Femur (tissue), 1 donor: ENCODE measurements at regions not wholly inside any gene's neighbourhood (a gene's known extent, or its start where the extent isn't known, plus 50 kb on each side); places are given as distances from the start of the nearest gene placed in this dataset.

ENCODE experiments used
- DNase-seq: peaks from one replicate; pipeline ENCODE4 v3.0.0-alpha.2; 2017

DNA sequence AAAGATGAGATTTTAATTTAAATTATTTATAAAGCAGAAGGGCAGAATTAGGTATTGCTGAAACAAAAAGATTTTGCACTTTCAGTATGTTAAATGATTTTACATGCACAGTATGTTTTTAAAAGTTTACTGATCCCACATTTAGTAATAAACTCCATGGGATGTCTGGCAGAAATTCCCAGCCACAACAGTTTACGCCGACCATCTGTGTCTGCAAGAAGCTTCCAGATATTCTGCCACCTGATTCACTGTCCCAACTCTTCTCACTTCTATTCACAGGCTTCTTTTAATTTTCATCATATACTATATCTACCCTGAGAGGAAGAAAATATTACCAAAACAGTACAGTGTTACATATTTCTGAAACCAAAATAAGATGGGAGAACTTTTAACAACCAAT lies 115.8 kb upstream of the IQCM start:
- DNase-seq, result no peak

DNA sequence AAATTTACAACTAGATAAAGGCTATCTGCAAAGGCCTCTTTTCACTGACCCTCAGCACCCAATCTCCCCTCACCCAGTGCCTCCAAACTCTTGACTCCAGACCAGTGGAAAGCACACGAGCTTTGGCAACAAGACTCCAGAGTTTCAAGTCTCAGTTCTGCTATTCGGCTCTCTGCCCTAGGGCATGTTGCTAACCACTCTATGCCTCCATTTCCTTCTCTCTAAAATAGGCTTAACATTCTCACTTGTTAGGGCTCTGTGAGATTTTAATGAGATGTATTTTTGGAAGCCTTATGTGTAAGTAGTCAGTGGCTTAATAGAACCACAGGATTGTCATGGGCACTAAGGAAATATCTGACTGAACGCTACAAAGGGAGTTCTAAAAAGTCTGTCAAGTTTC lies 116.5 kb upstream of the IQCM start:
- no peak for DNase-seq

DNA sequence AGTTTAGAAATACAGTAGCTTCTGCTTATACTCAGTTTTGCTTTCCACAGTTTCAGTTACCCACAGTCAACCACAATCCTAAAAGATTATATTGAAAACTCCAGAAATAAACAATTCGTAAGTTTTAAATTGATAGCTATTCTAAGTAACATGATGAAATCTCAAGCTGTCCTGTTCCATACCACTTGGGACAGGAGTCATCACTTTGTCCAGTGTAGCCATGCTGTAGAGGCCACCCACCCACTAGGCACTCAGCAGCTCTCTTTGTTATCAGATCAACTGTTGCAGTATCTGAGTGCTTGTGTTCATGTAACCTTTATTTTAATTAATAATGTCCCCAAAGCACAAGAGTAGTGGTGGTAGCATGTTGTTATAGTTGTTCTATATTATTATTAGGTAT lies 117.5 kb upstream of the IQCM start:
- no peak for DNase-seq

DNA sequence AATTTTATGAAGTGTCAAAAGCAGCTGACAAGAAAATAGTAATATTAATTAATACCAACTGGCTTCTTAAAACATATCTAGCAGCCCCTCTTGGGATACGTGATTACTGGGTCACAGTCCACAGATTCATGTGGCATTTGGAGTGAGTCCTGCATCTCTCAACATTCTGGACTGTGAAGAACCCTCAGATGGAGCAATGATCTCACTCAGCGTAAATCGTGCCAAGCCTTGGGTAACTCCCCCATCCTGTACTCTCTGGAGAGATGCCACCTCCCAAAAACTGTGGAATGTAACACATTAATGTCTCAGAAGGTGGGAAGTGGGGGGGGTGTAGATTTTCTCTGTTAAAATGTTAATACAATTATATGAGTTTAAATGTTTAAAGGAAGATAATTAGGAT lies 118.2 kb upstream of the IQCM start:
- no peak for DNase-seq

DNA sequence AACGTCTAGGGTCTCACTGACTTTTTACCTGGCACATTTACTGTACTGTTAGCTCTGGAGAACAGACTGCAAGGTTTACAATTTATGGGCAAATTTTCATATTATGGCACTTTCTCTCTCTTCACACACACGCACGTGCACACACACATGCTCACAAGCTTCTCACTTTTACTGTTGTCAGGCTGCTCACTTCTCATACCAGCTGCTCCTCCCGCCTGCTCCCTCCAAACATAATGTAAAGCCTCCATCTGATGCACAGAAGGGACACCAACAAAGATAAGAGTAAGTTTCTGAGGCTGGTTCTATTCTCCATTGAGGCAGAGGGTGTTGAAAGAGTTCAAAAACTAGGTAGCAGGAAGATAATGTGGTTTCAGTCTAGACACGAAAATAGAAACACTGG lies 128.9 kb upstream of the DCLK2 start:
- DNase-seq, result no peak

DNA sequence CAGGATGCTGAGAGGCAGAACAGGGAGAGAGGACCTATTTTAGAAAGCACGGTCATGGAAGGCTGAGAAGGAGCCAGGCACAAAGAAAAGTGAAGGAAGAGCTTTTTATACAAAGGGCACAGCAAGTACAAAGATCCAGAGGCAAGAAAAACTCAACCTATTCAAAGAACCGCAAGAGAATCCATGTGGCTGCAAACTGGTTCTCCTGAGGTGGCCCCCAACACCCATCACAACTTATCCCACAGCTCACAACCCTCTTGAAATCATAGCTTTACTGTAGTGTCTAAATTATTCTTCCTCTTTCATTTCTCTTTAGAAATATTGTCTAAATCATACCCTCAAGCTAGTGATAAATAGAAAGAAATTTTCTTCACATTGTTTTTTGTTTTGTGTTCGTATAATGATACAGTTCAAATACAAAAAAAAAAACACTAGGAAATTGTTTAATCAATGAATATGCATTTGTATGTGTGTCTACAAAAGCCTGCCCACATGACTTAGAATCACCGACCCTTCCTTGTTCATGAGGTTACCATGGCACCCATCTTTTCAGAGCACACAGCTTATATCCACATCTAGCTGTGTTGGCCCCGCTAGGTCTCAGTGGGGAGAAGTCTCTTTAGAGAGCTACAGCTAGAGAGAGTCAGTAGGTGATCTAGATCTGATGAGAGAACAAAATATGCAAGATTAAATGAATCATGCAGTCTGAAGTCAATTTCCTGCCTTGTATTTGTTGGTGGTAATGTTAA lies 126.9 kb upstream of the DCLK2 start:
- no peak for DNase-seq

DNA sequence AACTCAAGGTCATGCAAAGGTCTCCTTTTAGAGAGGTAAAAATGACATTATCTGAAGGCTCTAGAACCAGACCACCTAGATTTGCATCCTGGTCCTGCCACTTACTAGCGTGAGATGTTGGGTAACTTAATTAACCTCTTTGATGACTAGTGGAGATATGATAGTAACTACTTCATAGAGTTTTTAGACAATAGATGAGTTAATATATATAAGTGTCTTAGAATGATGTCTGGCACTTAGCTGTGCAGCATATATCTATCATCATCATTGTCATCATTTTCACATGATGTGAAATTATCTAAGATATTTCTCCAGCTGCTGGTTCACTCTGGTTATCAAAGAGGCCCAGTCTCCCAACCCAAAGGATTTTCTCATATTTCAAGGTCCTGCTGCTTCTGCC lies 126.1 kb upstream of the DCLK2 start:
- no peak for DNase-seq

DNA sequence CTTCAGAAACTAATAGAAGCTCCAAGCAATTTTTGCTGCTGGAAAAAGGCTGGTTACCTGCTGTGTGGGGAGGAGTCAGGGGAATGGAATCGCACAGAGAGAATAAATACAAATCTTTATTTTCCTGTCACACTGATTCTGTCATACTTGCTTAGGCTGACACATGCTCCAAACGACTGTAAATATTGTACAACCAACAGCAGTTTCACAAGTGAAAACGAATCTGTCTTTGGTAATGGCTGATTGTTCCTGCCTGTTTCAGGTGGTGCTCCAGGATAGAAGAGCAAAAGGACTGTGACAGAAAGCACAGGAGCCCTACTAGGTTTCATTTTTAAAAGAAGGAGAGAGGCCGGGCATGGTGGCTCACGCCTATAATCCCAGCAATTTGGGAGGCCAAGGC lies 125.5 kb upstream of the DCLK2 start:
- no peak for DNase-seq

DNA sequence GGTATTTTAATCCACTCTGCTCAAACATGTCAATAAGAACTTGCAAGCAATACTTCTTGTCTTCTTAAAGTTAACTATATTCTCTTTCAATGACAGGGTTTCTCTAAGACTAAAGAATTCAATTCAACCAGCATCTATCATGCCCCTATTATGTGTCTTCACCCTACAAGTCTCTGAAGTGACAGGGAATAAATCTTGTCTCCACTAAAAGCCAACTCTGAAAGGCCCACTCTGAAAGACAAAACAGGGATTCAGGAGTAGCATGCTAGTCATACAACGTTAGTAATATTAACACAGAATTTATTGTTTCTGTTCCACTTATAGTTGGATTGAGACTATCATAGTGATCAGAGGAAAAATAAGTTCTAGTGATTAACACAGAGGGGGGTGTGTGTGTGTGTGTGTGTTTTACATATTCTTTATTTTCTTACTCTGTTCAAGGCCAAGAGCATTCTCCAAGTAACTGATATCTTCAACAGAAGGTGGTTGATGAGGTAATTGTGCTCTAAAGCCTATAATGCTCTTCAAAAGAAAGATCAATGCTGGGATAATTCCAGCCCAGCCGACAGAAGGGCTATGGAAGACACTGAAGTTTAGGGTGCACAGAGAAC lies 122.4 kb upstream of the DCLK2 start:
- DNase-seq, result no peak

DNA sequence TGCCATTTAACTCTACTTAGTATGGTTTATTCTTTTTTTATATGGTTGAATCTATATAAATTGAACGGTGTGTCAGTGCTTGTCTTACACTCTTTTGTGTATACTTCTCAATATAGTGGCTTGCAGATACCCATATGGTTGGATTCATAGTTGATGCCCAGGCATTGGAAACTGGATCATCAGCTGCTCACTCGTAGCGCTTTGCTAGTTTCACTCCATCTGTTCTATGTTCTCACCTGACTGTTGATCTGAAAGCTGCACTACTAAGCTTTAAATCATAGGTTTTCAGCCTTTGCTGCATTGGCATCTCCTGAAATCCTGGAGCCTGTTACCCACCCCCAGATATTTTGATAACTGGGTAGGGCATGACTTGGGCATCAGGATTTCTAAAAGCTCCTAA lies 121.6 kb upstream of the DCLK2 start:
- no peak for DNase-seq

DNA sequence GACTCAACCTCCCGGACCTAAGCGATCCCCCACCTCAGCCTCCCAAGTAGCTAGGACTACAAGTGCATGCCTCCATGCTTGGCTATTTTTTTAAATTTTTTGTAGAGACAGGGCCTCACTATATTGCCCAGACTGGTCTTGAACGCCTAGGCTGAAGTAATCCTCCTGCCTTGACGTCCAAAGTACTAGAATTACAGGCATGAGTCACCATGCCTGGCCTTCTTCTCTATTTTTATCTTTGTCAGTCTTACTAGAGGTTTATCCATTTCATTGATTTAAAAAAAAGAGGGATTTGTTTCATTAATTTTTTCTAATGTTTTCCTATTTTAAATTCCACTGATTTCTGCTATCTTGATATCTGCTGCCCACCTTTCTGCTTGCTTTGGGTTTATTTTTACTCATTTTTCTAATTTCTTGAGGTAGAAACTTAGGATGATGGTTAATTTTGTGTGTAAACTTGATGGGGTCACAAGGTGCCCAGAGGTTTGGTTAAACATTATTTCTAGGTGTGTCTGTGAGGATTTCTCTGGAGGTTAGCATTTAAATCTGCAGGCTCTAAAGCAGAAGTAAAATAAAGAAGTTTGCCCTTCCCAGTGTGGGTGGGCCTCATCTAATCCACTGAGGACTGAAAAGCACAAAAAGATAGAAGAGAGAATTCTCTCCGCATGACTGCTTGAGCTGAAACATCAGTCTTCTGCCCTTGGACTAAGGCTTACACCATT lies 116.2 kb upstream of the DCLK2 start:
- no peak for DNase-seq

DNA sequence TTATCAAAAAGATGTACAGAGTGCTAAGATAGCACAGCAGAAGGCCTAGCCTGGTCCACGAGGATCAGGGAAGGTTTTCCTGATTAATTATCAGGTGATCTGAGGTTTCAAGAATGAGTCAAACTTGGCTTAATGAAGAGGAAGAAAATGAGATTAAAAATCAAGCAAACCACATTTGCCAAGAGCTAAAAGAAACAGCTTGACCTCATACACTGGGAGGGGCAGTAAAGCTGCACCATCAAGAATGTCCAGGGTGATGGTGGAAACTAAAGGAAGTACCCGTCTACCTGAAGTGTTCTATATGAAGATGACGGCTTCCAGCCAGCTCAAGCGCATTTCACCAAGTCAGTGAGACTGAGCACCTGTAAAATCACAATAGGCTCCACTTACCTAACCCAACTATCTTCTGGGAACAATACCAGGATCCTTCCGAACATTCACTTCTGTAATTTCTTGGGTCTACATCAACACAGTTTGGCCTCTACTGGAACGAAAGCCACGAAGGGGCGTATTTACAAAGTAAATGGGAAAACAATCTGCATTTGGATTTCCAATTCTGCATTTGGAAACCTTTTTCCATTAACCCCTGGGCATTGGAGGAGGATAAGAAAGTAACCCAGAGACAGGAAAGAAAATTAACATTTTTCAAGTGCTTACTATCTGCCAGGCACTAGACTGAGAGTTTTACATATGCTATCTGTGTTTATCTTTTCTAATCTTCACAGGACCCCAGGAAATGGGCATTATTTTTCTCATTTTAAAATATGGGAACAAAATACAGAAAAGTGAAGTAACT lies 114.0 kb upstream of the DCLK2 start:
- no peak for DNase-seq

DNA sequence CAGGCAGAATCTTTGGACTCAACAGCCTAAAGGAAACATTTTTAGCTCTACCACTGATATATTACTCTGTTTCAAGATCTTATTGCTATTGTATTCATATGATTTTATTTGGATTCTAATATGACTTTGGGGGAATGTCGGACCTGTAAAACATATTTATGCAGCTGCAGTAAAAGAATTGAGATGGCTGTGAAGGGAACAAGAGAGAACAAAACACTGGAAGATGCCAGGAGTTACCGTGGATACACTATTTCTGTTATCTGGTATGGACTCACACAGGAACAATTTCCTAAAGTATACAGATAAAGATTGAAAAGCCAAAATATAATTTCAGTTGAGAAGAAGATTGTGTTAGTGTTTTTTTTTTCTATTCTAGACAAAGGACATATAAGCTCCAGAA lies 113.0 kb upstream of the DCLK2 start:
- no peak for DNase-seq

DNA sequence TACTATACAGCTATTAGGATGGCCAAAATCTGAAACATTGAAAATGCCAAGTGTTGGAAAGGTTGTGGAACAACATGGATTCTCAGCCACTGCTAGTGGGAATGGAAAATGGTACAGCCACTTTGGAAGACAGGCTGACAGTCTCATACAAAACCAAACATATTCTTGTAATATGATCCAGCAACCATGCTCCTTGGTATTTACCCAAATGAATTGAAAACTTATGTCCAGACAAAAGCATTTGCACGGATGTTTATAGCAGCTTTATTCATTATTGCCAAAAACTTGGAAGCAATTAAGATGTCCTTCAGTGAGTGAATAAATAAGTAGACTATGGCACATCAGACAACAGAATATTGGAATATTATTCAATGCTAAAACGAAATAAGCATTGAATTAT lies 105.8 kb upstream of the DCLK2 start:
- DNase-seq, result no peak

DNA sequence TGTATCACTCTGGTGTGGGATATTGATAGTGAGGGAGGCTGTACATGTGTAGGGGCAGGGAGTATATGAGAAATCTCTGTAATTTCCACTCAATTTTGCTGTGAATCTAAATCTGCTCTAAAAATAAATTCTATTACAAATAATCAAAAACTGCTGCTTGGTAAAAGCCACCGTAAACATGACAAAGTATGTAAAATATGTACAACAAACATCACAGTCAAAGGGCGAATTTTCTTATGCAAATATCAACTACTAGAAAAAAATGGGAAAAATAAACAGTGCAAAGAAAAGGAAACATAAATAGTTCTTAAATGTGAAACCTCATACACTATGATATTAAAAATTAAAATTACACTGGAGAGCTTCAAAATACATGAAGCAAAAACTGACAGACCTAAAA lies 105.1 kb upstream of the DCLK2 start:
- no peak for DNase-seq

DNA sequence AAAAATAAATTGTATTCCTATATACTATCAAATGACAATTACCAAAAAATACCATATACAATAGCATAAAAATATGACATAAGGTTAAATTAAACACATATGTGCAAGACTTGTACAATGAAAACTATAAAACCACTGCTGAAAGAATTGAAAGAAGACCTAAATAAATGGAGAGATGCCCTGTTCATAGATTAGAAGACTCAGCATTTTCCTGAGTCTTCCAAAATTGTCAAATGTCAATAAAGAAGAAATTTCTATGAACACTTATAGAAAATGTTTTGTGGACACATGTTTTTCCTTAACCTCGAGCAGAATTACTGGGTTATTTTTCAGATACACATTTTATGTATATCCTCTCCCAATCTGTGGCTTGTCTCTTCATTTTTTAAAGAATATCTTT lies 103.1 kb upstream of the DCLK2 start:
- no peak for DNase-seq

DNA sequence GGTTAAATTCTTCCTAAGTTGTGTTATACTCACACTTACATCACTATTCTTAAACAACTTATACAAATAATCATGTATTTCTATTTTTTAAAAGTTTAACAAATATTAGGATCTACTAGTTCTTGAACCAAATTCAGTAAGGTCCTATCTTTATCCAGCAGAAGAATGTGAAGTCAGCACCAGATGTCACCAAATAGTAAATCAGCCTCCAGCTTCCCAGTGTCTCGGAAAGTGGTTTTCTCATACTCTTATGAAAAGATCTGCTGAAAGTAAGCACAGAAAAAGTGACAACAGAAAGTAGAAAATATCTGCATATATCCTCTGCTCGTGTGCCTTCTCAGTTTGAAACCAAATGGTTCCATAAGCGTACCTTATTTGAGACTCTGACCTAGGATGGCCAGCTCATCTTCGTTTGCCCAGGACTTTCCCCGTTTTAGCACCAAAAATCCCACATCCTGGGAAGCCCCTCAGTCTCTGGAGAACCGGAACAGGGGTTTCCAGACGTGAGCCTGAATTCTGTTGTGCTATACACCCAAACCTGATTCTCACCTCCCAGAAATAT lies 98.0 kb upstream of the DCLK2 start:
- DNase-seq, result no peak

DNA sequence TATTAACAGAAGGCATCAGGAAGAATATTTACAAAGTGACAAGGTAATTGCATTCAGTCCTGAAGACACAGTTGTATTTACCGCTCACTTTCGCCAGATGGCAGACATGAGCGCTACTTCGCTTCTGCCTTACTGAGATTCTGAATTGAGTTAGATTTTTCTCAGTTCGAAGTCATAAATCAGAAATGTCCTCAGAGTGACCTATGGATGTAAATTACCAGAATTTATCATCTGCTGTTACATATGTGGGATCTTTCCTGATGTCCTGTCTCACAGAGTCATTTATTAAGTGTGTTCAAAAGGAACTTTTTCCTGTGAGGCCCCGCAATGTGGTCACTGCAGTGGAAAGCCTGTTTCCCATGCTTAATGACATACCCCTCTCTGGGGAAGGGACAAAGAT lies 97.3 kb upstream of the DCLK2 start:
- DNase-seq, result peak; percentile 58

DNA sequence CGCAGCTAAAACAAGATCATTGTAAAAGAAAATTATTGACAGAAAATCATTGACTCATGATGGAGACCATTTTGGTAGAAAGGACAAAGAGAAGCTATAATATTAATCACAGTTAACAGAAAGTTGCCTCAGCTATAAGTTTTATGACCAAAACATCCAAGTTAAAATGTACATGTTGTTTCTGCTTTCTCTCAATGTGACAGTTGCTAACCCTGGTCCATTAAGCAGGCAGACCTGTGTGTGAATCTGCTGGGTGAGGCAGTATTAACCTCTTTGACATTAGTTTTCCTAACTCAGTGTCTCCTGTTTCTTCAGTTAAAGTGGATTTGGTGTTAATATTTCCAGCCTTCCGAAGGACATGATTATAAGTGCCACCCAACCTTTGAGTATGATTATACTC lies 94.8 kb upstream of the DCLK2 start:
- no peak for DNase-seq

DNA sequence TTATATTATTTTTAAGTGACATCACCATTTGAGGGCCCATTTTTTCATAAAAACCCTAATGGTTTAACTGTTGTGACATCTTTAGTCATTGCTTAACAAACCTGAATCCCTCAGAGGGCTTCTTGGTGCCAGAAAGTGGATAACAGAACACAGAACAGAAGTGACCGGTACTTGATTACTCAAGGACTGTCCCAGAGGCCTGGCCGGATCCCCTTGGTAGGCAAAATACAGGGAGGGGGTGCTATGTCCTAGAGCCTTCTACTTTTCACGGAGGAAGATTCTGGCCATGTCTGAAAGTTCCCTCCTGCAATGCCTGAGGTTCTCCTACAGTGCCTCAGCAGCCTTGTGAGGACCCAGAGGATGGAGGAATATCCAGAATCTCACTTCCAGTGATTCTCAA lies 94.3 kb upstream of the DCLK2 start:
- no peak for DNase-seq

DNA sequence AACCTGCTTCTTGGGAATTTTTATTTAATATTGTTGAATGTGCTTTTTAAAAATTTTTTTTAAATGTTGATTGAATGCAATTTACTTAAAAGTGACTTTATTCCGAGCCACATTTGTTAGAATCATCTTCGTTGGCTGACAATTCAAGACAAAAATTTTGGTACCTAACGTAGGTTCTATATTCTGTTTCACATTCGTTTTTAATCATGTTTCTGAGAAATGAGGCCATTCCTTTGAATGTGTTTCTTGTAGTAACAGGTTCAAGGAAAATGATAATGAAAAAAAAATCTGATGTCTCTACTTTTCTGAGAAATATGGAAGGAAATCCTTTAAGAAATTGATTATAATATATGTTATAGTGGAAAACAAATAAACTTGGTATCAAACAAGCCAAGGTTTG lies 92.3 kb upstream of the DCLK2 start:
- DNase-seq, result no peak

DNA sequence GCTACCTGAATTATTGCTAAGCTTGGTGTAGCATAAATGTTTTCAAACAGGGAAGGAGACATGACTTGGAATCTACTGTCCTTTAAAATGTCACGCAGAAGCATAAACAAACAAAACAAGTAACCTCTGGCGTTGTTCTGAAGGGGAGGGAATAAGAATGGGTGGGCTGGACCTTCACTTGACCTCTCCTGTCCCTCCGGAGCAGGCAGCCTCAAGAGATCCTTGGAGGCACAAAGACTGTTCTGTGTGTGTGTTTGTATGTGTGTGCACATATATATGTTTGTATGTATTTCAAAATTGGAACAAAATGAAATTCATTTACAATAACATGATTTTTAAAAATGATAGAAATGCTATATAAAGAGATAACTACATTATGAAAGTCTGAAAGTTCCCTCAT lies 91.3 kb upstream of the DCLK2 start:
- no peak for DNase-seq
